Lower leg skin (tissue), 4 donors: ENCODE measurements at regions not wholly inside any gene's neighbourhood (a gene's known extent, or its start where the extent isn't known, plus 50 kb on each side); places are given as distances from the start of the nearest gene placed in this dataset.

Experiments used
- DNase-seq, 2 donors: peaks; one replicate each; pipeline ENCODE4 v3.0.0-alpha.2; 2019; ENCODE audit warnings: low spot score in 2 of 2
- H3K4me3 ChIP-seq: fragments of 200-600 bp; sonication (generic); 2 replicates; pipeline ENCODE4 v1.5.1; 2017; ENCODE audit warnings: mild to moderate bottlenecking, low read depth; ENCODE audit not compliant: poor library complexity, severe bottlenecking
- CTCF ChIP-seq, 3 donors: fragments of 450-650 bp; IDR thresholded peaks; one replicate each; pipeline ENCODE4 v1.5.1; 2016; ENCODE audit warnings: antibody characterized with exemption in 3 of 3, mild to moderate bottlenecking in 3 of 3, moderate library complexity in 2 of 3
- POLR2A ChIP-seq, 2 donors: fragments of 450-650 bp; IDR thresholded peaks; one replicate each; pipeline ENCODE4 v1.6.1; 2016 to 2017; ENCODE audit warnings: antibody characterized with exemption in 2 of 2, mild to moderate bottlenecking in 1 of 2, moderate library complexity in 1 of 2
- WGBS, 2 donors: methylation state at CpG; one replicate each; pipeline ENCODE4 v1.1.5; 2018; 5-methylcytosine and 5-hydroxymethylcytosine counted together
- intact Hi-C: fragments of 100-400 bp; cut with DNase I; formaldehyde crosslinking; loops from one replicate; pipeline ENCODE4 v1.15.0; 2023; ENCODE audit warnings: low total_unique reads

GRCh38 chr3:72205297-72205826, 420.4 kb upstream of the PROK2 start:
- TF ChIP-seq CTCF (IDR thresholded peaks at IDR 0.05): no peak
- no peak for TF ChIP-seq POLR2A (IDR thresholded peaks at IDR 0.05)
- DNase-seq: no peak
- intact Hi-C loops: no loop called here
- no peak overlapping the region for H3K4me3 ChIP-seq
- 67 to 78% methylated on average over 8 of the region's 8 CpGs for WGBS, 2 donors

GRCh38 chr3:72204452-72204851, 419.5 kb upstream of the PROK2 start:
- no peak overlapping the region for H3K4me3 ChIP-seq
- WGBS, 2 donors: 91 to 95% methylated on average over 7 of the region's 7 CpGs
- no peak for DNase-seq
- TF ChIP-seq CTCF (IDR thresholded peaks at IDR 0.05): no peak
- TF ChIP-seq POLR2A (IDR thresholded peaks at IDR 0.05): no peak
- intact Hi-C loops: no loop called here

GRCh38 chr3:72203613-72204349, 418.8 kb upstream of the PROK2 start:
- WGBS, 2 donors: 86 to 89% methylated on average over 8 of the region's 8 CpGs
- intact Hi-C loops: no loop called here
- DNase-seq: no peak
- TF ChIP-seq CTCF (IDR thresholded peaks at IDR 0.05) (no peak), POLR2A (IDR thresholded peaks at IDR 0.05) (no peak)
- H3K4me3 ChIP-seq: no peak overlapping the region

- no peak for TF ChIP-seq CTCF (IDR thresholded peaks at IDR 0.05)
- TF ChIP-seq POLR2A (IDR thresholded peaks at IDR 0.05): no peak
- 94% methylated on average over 4 of the region's 4 CpGs for WGBS, 2 donors
- intact Hi-C loops: no loop called here
- no peak for DNase-seq
- H3K4me3 ChIP-seq: no peak overlapping the region
Observed at GRCh38 chr3:72203105-72203504, 418.2 kb upstream of the PROK2 start.

- 97 to 100% methylated on average over 1 of the region's 1 CpG for WGBS, 2 donors
- DNase-seq: no peak
- TF ChIP-seq CTCF (IDR thresholded peaks at IDR 0.05) (no peak), POLR2A (IDR thresholded peaks at IDR 0.05) (no peak)
- no peak overlapping the region for H3K4me3 ChIP-seq
- intact Hi-C loops: no loop called here
Observed at GRCh38 chr3:72200332-72200731, 415.4 kb upstream of the PROK2 start.

- 83 to 90% methylated on average over 3 of the region's 3 CpGs for WGBS, 2 donors
- no peak overlapping the region for H3K4me3 ChIP-seq
- no peak for TF ChIP-seq CTCF (IDR thresholded peaks at IDR 0.05)
- no peak for TF ChIP-seq POLR2A (IDR thresholded peaks at IDR 0.05)
Observed at GRCh38 chr3:72199530-72199929, 414.6 kb upstream of the PROK2 start.

More at GRCh38 chr3:72199530-72199929, 414.6 kb upstream of the PROK2 start:
- intact Hi-C loops: no loop called here
- DNase-seq: no peak
